ENCODE measurements at regions not wholly inside any gene's neighbourhood (a gene's known extent, or its start where the extent isn't known, plus 50 kb on each side); places are given as distances from the start of the nearest gene placed in this dataset.

GRCh38 chr6:77401231-77401630, 62.1 kb downstream of the HTR1B start:
- no peak for TF ChIP-seq CTCF (IDR thresholded peaks at IDR 0.05 in 4 of 5, conservative IDR thresholded peaks at IDR 0.05 in 1 of 5)
- TF ChIP-seq POLR2A (IDR thresholded peaks at IDR 0.05), result no peak

All from gastrocnemius medialis (tissue), 4 donors.